AG04450 (cell line): ENCODE measurements at regions not wholly inside any gene's neighbourhood (a gene's known extent, or its start where the extent isn't known, plus 50 kb on each side); places are given as distances from the start of the nearest gene placed in this dataset.
"Not testable (repeated sequence)": the region's sequence is repeated elsewhere in the genome, so short reads cannot be mapped to it uniquely, and the experiment has no call there.

ENCODE experiments used
- CTCF ChIA-PET: fragments of 300-600, 350-600 bp; formaldehyde crosslinking; extraction: SDS; loops from one replicate; lab custom pipeline; 2022; ENCODE audit warnings: antibody characterized with exemption, inconsistent platforms; lab: Charles Lee
- POLR2A ChIA-PET: fragments of 350-600 bp; formaldehyde crosslinking; extraction: SDS; loops from one replicate; lab custom pipeline; 2021; ENCODE audit warnings: antibody characterized with exemption, inconsistent platforms; lab: Yijun Ruan, JAX
- DNase-seq: peaks from one replicate; pipeline ENCODE4 v3.0.0-alpha.2; 2011; ENCODE audit warnings: low read depth, low spot score
- H3K27ac ChIP-seq: one replicate; pipeline ENCODE4 v1.5.1; 2012; ENCODE audit warnings: low read depth, low read length, control low read depth
- H3K27me3 ChIP-seq: one replicate; pipeline ENCODE4 v1.6.0; 2012; ENCODE audit warnings: low read length; ENCODE audit not compliant: control insufficient read depth, insufficient read depth
- H3K4me3 ChIP-seq: 2 replicates; pipeline ENCODE4 v1.5.1; 2011; ENCODE audit warnings: mild to moderate bottlenecking, low read depth, low read length, control low read depth
- H3K9me3 ChIP-seq: 2 replicates; pipeline ENCODE4 v1.5.1; 2012; ENCODE audit warnings: low read length; ENCODE audit not compliant: control insufficient read depth, insufficient read depth
- CTCF ChIP-seq: IDR thresholded peaks from 2 replicates; pipeline ENCODE4 v1.5.1; 2011; ENCODE audit warnings: low read depth, low read length, control low read depth, inconsistent platforms

- no peak overlapping the region for H3K4me3 ChIP-seq
- ChIA-PET POLR2A (no interaction called here), CTCF (no interaction called here)
- H3K27me3 ChIP-seq, result no peaks in the 10 kb centered on the region
- no peak overlapping the region for H3K27ac ChIP-seq
- DNase-seq, result no peak
- no peak for TF ChIP-seq CTCF
- H3K9me3 ChIP-seq, result no peaks in the 10 kb centered on the region
Measured at GRCh38 chr10:53447576-53447975, 675.0 kb upstream of the MBL2 start.

- no peak for DNase-seq
- CTCF ChIA-PET, result interaction anchor here (0.7 to 1.1 kb wide), 2 partner anchors 8 to 159 kb away, joined by 4 to 5 read pairs; no protein-coding TSS in a partner anchor
- Histone ChIP-seq H3K4me3 (no peak overlapping the region), H3K9me3 (no peaks in the 10 kb centered on the region), H3K27ac (no peak overlapping the region), H3K27me3 (no peaks in the 10 kb centered on the region)
- no peak for TF ChIP-seq CTCF
- POLR2A ChIA-PET, result no interaction called here
Measured at GRCh38 chr10:53441843-53442242, 669.3 kb upstream of the MBL2 start.

GRCh38 chr10:53440601-53441000 lies 668.0 kb upstream of the MBL2 start:
- POLR2A ChIA-PET, result no interaction called here
- CTCF ChIA-PET, result interaction anchor here (0.7 to 1.1 kb wide), 2 partner anchors 9 to 228 kb away, joined by 3 to 4 read pairs; no protein-coding TSS in a partner anchor
- H3K4me3 ChIP-seq, result no peak overlapping the region

GRCh38 chr10:53439075-53439474 lies 666.5 kb upstream of the MBL2 start:
- H3K27ac ChIP-seq, H3K9me3 ChIP-seq, CTCF ChIA-PET, H3K4me3 ChIP-seq, POLR2A ChIA-PET, DNase-seq, H3K27me3 ChIP-seq: not testable (repeated sequence)

More at GRCh38 chr10:53440601-53441000, 668.0 kb upstream of the MBL2 start:
- no peak for DNase-seq
- H3K27ac ChIP-seq, result no peak overlapping the region
- H3K27me3 ChIP-seq, result no peaks in the 10 kb centered on the region
- TF ChIP-seq CTCF, result no peak
- H3K9me3 ChIP-seq, result no peaks in the 10 kb centered on the region

GRCh38 chr10:53434413-53434812 lies 661.8 kb upstream of the MBL2 start:
- H3K4me3 ChIP-seq, result no peak overlapping the region
- no peak for TF ChIP-seq CTCF
- ChIA-PET CTCF (no interaction called here), POLR2A (no interaction called here)
- no peak overlapping the region for H3K27ac ChIP-seq
- DNase-seq, result no peak
- H3K9me3 ChIP-seq, result no peaks in the 10 kb centered on the region
- no peaks in the 10 kb centered on the region for H3K27me3 ChIP-seq

GRCh38 chr10:53432035-53432434 lies 659.5 kb upstream of the MBL2 start:
- Histone ChIP-seq H3K27me3 (no peaks in the 10 kb centered on the region), H3K9me3 (no peaks in the 10 kb centered on the region), H3K4me3 (no peak overlapping the region), H3K27ac (no peak overlapping the region)
- POLR2A ChIA-PET, result no interaction called here
- no peak for TF ChIP-seq CTCF
- CTCF ChIA-PET, result no interaction called here
- DNase-seq, result no peak
